GM11168 (cell line): ENCODE measurements at regions not wholly inside any gene's neighbourhood (a gene's known extent, or its start where the extent isn't known, plus 50 kb on each side); places are given as distances from the start of the nearest gene placed in this dataset.
"Not testable (repeated sequence)": the region's sequence is repeated elsewhere in the genome, so short reads cannot be mapped to it uniquely, and the experiment has no call there.

ENCODE experiments used
- in situ Hi-C: fragments of 300-500 bp; cut with MboI; formaldehyde crosslinking; loops from one replicate; pipeline ENCODE4 v1.12.0; 2022; ENCODE audit warnings: low sequenced_read_pairs; ENCODE audit not compliant: unreplicated experiment

- in situ Hi-C loops, result no loop called here
Observed at GRCh38 chr2:196502386-196502785, 137.1 kb upstream of the CCDC150 start.

GRCh38 chr2:196503398-196503797 lies 136.1 kb upstream of the CCDC150 start:
- in situ Hi-C loops, result no loop called here

GRCh38 chr2:196504788-196505187 lies 134.7 kb upstream of the CCDC150 start:
- in situ Hi-C loops, result no loop called here

GRCh38 chr2:196510246-196510645 lies 129.3 kb upstream of the CCDC150 start:
- in situ Hi-C loops, result no loop called here

GRCh38 chr2:196511258-196512168 lies 128.0 kb upstream of the CCDC150 start:
- in situ Hi-C loops, result no loop called here

GRCh38 chr2:196513796-196514526 lies 125.6 kb upstream of the CCDC150 start:
- in situ Hi-C loops, result no loop called here

- in situ Hi-C loops, result no loop called here
Observed at GRCh38 chr2:196514641-196515040, 124.9 kb upstream of the CCDC150 start.

GRCh38 chr2:196515051-196515450 lies 124.5 kb upstream of the CCDC150 start:
- in situ Hi-C loops, result no loop called here

GRCh38 chr2:196515608-196516007 lies 123.9 kb upstream of the CCDC150 start:
- in situ Hi-C loops, result no loop called here

GRCh38 chr2:196516564-196516963 lies 123.0 kb upstream of the CCDC150 start:
- in situ Hi-C loops, result no loop called here

GRCh38 chr2:196520605-196521004 lies 118.9 kb upstream of the CCDC150 start:
- in situ Hi-C loops, result no loop called here

- in situ Hi-C loops, result not testable (repeated sequence)
Observed at GRCh38 chr2:196526981-196527725, 112.4 kb upstream of the CCDC150 start.

GRCh38 chr2:196528486-196529223 lies 110.9 kb upstream of the CCDC150 start:
- in situ Hi-C loops, result no loop called here

GRCh38 chr2:196530910-196531309 lies 108.6 kb upstream of the CCDC150 start:
- in situ Hi-C loops, result no loop called here

GRCh38 chr2:196533772-196534397 lies 105.6 kb upstream of the CCDC150 start:
- in situ Hi-C loops, result no loop called here

- in situ Hi-C loops, result no loop called here
Observed at GRCh38 chr2:196534495-196534894, 105.0 kb upstream of the CCDC150 start.

GRCh38 chr2:196535061-196535460 lies 104.5 kb upstream of the CCDC150 start:
- in situ Hi-C loops, result no loop called here

- in situ Hi-C loops, result no loop called here
Observed at GRCh38 chr2:196535742-196536141, 103.8 kb upstream of the CCDC150 start.

- in situ Hi-C loops, result no loop called here
Observed at GRCh38 chr2:196537311-196537710, 102.2 kb upstream of the CCDC150 start.

- in situ Hi-C loops, result no loop called here
Observed at GRCh38 chr2:196538189-196538588, 101.3 kb upstream of the CCDC150 start.
